Kidney epithelial cell (primary cell): ENCODE measurements at regions not wholly inside any gene's neighbourhood (a gene's known extent, or its start where the extent isn't known, plus 50 kb on each side); places are given as distances from the start of the nearest gene placed in this dataset.

Experiments
- DNase-seq: peaks from one replicate; pipeline ENCODE4 v3.0.0-alpha.2; 2010; ENCODE audit warnings: low read depth
- H3K27me3 ChIP-seq: 2 replicates; pipeline ENCODE4 v1.6.0; 2011; ENCODE audit warnings: low read length; ENCODE audit not compliant: control insufficient read depth, insufficient read depth
- H3K36me3 ChIP-seq: 2 replicates; pipeline ENCODE4 v1.5.1; 2011; ENCODE audit warnings: low read length; ENCODE audit not compliant: control insufficient read depth, insufficient read depth
- H3K4me3 ChIP-seq: 2 replicates; pipeline ENCODE4 v1.5.1; 2011; ENCODE audit warnings: low read depth, mild to moderate bottlenecking, control low read depth, low read length
- TF ChIP-seq, protein P1 (sequence below): IDR thresholded peaks from 2 replicates; pipeline ENCODE4 v1.5.1; 2011; ENCODE audit warnings: mild to moderate bottlenecking, moderate library complexity, low read length, control low read depth, inconsistent platforms; ENCODE audit not compliant: insufficient read depth, poor library complexity, severe bottlenecking

DNA sequence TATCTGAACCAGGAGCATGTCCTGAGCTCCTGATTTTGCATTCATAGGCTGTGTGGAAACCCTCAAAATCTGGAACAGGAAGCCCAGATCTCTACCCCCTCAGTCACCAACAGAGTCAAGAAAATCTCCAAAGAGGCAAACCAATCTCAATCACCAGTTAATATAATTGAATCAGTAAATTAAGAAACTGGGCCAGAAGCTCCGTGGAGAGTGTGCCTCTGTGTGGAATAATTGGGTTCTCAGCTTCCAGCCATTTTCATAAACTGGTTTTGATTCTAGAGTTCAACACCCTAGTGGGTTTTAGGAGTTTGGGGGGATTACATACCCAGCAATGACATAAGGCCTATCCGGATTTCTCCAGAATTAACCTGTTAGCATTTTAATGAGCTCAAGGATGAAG is 362.9 kb downstream of the IRX2 start:
- Histone ChIP-seq H3K36me3 (no peaks in the 10 kb centered on the region), H3K4me3 (no peak overlapping the region), H3K27me3 (peaks cover 5% of the 10 kb centered on the region)
- no peak for DNase-seq
- TF ChIP-seq, protein P1, sequence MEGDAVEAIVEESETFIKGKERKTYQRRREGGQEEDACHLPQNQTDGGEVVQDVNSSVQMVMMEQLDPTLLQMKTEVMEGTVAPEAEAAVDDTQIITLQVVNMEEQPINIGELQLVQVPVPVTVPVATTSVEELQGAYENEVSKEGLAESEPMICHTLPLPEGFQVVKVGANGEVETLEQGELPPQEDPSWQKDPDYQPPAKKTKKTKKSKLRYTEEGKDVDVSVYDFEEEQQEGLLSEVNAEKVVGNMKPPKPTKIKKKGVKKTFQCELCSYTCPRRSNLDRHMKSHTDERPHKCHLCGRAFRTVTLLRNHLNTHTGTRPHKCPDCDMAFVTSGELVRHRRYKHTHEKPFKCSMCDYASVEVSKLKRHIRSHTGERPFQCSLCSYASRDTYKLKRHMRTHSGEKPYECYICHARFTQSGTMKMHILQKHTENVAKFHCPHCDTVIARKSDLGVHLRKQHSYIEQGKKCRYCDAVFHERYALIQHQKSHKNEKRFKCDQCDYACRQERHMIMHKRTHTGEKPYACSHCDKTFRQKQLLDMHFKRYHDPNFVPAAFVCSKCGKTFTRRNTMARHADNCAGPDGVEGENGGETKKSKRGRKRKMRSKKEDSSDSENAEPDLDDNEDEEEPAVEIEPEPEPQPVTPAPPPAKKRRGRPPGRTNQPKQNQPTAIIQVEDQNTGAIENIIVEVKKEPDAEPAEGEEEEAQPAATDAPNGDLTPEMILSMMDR, result no peak

- peaks cover 5% of the 10 kb centered on the region for H3K27me3 ChIP-seq
- no peak for DNase-seq
- H3K4me3 ChIP-seq, result no peak overlapping the region
- no peaks in the 10 kb centered on the region for H3K36me3 ChIP-seq
- TF ChIP-seq, protein P1, result no peak
These were observed 363.7 kb downstream of the IRX2 start for GRCh38 chr5:2387634-2388325.

DNA sequence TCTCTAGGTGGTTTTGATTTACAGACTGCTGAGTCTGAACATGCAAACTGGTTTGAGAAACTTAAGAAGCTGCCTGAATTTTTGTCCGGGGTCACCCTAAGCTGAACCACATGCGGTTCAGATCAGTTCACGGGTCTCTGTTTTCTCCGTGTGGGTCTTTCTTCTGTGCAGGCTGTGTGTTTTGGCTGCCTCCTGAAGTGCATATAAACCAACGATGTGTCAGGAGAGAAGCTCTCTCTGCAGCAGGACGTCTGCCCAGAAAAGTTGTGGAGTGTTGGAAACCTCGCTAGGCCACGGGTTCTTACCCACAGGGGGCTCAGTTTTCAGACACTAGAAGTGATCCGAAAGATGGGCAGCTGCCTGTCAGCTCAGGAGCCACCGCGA is 364.2 kb downstream of the IRX2 start:
- Histone ChIP-seq H3K27me3 (peaks cover 5% of the 10 kb centered on the region), H3K36me3 (no peaks in the 10 kb centered on the region), H3K4me3 (no peak overlapping the region)
- TF ChIP-seq, protein P1, result no peak
- no peak for DNase-seq

DNA sequence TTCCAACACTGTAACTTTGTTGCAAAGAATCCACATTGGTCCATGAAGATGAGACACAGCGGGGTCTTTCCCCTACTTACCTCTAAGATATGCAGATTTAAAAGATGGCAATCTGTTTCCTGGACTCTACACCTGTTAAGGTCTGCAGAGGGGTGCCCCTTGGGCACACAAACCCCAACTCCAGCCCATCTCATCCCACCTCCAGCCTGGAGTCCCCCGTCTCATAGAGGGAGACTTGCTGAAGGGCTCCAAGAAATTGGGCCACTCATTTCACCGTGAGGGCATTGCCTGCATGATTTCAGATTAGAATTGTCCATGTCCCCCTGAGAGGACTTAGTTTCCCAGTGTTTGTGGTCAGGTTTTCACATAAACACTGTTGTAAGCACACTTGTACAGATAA is 365.7 kb downstream of the IRX2 start:
- no peak for DNase-seq
- no peak overlapping the region for H3K4me3 ChIP-seq
- TF ChIP-seq, protein P1, result no peak
- peaks cover 5% of the 10 kb centered on the region for H3K27me3 ChIP-seq
- no peaks in the 10 kb centered on the region for H3K36me3 ChIP-seq

DNA sequence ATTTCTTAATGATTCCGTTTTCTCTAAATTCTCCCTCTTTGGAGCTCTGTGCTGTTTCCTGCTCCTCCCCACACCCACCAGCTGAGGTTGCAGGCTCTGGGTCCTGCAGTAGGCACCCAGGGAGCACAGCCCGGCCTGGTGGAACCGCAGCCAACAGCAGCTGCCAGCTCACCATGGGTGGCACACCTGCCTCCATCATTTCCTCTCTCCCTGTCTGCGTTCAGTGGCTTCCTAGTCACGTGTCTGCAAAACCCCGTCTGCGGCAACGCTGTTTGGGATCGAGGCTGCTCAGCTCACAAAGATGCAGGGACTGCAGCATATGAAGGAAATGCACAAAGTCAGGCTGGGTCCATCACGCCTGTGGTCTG is 367.8 kb downstream of the IRX2 start:
- no peak overlapping the region for H3K4me3 ChIP-seq
- TF ChIP-seq, protein P1, result no peak
- peaks cover 5% of the 10 kb centered on the region for H3K27me3 ChIP-seq
- no peak for DNase-seq
- no peaks in the 10 kb centered on the region for H3K36me3 ChIP-seq
